DND-41 (cell line): ENCODE measurements at regions not wholly inside any gene's neighbourhood (a gene's known extent, or its start where the extent isn't known, plus 50 kb on each side); places are given as distances from the start of the nearest gene placed in this dataset.

Experiments used
- CTCF ChIP-seq: IDR thresholded peaks from 2 replicates; pipeline ENCODE4 v1.5.1; 2012; ENCODE audit warnings: borderline replicate concordance, low read length, moderate library complexity, mild to moderate bottlenecking; ENCODE audit not compliant: poor library complexity, severe bottlenecking; ENCODE audit errors: extremely low read depth
- EZH2 ChIP-seq: IDR thresholded peaks from 3 replicates; pipeline ENCODE4 v1.6.1; 2012; ENCODE audit warnings: borderline replicate concordance, low read depth, mild to moderate bottlenecking, moderate library complexity, low read length, inconsistent platforms; ENCODE audit not compliant: severe bottlenecking

GRCh38 chr1:31521761-31522555, 54.4 kb upstream of the TINAGL1 start:
- no peak for TF ChIP-seq CTCF
- no peak for TF ChIP-seq EZH2
